HepG2 (cell line): ENCODE measurements at regions not wholly inside any gene's neighbourhood (a gene's known extent, or its start where the extent isn't known, plus 50 kb on each side); places are given as distances from the start of the nearest gene placed in this dataset.

ENCODE experiments used
- ATAC-seq: fragments of 200-7000 bp; cut with Tn5 transposase; 3 replicates; pipeline ENCODE4 v1.9.1; 2020; ENCODE audit warnings: mild to moderate bottlenecking, moderate library complexity
- BruUV-seq: library from RNA; stranded (reverse); fragments of 400-500 nt; replicated peaks from 2 replicates; lab custom pipeline; 2021; lab: Mats Ljungman, UMichigan
- CTCF ChIA-PET: fragments of 300-600 bp; formaldehyde crosslinking; extraction: SDS; loops from one replicate; lab custom pipeline; 2021; ENCODE audit warnings: low total read pairs, inconsistent platforms, low intra/inter-chr PET ratio; lab: Yijun Ruan, JAX
- POLR2A ChIA-PET: fragments of 350-600 bp; sonication (Branson Sonifier 250); formaldehyde crosslinking; loops from one replicate; lab custom pipeline; 2020; ENCODE audit warnings: antibody characterized with exemption, inconsistent platforms; lab: Yijun Ruan, JAX
- DNase-seq: peaks from one replicate; pipeline ENCODE4 v3.0.0-alpha.2; 2015; ENCODE audit warnings: low spot score
- FAIRE-seq: peaks from 3 replicates; lab custom pipeline; 2011; peaks lifted over from hg19 to GRCh38; lab: Jason Lieb, UNC
- H2AFZ ChIP-seq: one replicate; pipeline ENCODE4 v1.6.1; 2011; ENCODE audit warnings: low read length, inconsistent platforms
- H3K27ac ChIP-seq: fragments of 300-600 bp; 3 replicates; pipeline ENCODE4 v1.8.0; 2011; ENCODE audit warnings: mixed run types, mild to moderate bottlenecking, mixed read lengths, low read length, inconsistent platforms; ENCODE audit not compliant: insufficient read depth; ENCODE audit errors: extremely low read length
- H3K27me3 ChIP-seq, 2 experiments: fragments of 200-600 bp in 1 of 2; 2 replicates in 1 of 2; 3 replicates in 1 of 2; pipeline versions ENCODE4 v1.6.0 to v1.8.0; 2011; ENCODE audit warnings: low read length in 2 of 2, mild to moderate bottlenecking in 2 of 2, moderate library complexity in 2 of 2, inconsistent platforms in 1 of 2; ENCODE audit not compliant: insufficient read depth in 2 of 2, control insufficient read depth in 1 of 2
- H3K36me3 ChIP-seq, 2 experiments: fragments of 200-600 bp in 1 of 2; replicated peaks in 1 of 2; 2 replicates in 1 of 2; 3 replicates in 1 of 2; pipeline versions ENCODE4 v1.5.1 to v1.8.0; 2011; ENCODE audit warnings: low read length in 2 of 2, inconsistent platforms in 1 of 2; ENCODE audit not compliant: insufficient read depth in 2 of 2, control insufficient read depth in 1 of 2
- H3K4me1 ChIP-seq: 2 replicates; pipeline ENCODE4 v1.5.1; 2012; ENCODE audit warnings: low read length, inconsistent platforms; ENCODE audit not compliant: insufficient read depth
- H3K4me2 ChIP-seq: 2 replicates; pipeline ENCODE4 v1.6.0; 2011; ENCODE audit warnings: low read depth, low read length, inconsistent platforms
- H3K4me3 ChIP-seq, 3 experiments: fragments of 200-600 bp in 1 of 3; sonication (generic), shearing (Covaris generic) in 1 of 3; replicated peaks in 1 of 3; 2 replicates each; pipeline ENCODE4 v1.5.1; 2011 to 2016; ENCODE audit warnings: low read length in 3 of 3, inconsistent platforms in 2 of 3, low read depth in 2 of 3, mild to moderate bottlenecking in 2 of 3, control low read depth in 1 of 3, mixed read lengths in 1 of 3; ENCODE audit not compliant: insufficient read depth in 1 of 3
- H3K79me2 ChIP-seq: one replicate; pipeline ENCODE4 v1.6.1; 2011; ENCODE audit warnings: low read length, inconsistent platforms; ENCODE audit not compliant: insufficient read depth
- H3K9ac ChIP-seq: 2 replicates; pipeline ENCODE4 v1.6.0; 2011; ENCODE audit warnings: mild to moderate bottlenecking, low read depth, low read length, inconsistent platforms; ENCODE audit not compliant: insufficient read depth
- H3K9me3 ChIP-seq: 2 replicates; pipeline ENCODE4 v1.5.1; 2012; ENCODE audit warnings: mild to moderate bottlenecking, low read length
- H4K20me1 ChIP-seq: 2 replicates; pipeline ENCODE4 v1.6.0; 2011; ENCODE audit warnings: inconsistent platforms, mild to moderate bottlenecking, low read length, moderate library complexity; ENCODE audit not compliant: insufficient read depth
- GTF3A ChIP-seq: sonication (generic); formaldehyde crosslinking; conservative IDR thresholded peaks from 2 replicates; pipeline ENCODE4 v1.4.0; 2020; ENCODE audit warnings: mild to moderate bottlenecking, missing genetic modification reagents
- HOXA3 ChIP-seq: sonication (generic); formaldehyde crosslinking; IDR thresholded peaks from 2 replicates; pipeline ENCODE4 v1.5.0; 2020; ENCODE audit warnings: missing genetic modification reagents
- HOXA7 ChIP-seq: sonication (generic); formaldehyde crosslinking; IDR thresholded peaks from 2 replicates; pipeline ENCODE4 v1.8.1; 2022; ENCODE audit warnings: mild to moderate bottlenecking, missing genetic modification reagents, moderate library complexity
- KDM6A ChIP-seq: IDR thresholded peaks from 2 replicates; pipeline ENCODE4 v1.6.1; 2016; ENCODE audit warnings: low read depth
- KLF12 ChIP-seq: sonication (generic); formaldehyde crosslinking; IDR thresholded peaks from 2 replicates; pipeline ENCODE4 v1.4.0; 2020; ENCODE audit warnings: missing genetic modification reagents, borderline replicate concordance
- PLRG1 ChIP-seq: fragments of 450-650 bp; conservative IDR thresholded peaks from 2 replicates; pipeline ENCODE4 v1.6.1; 2016
- THYN1 ChIP-seq: sonication (generic); formaldehyde crosslinking; IDR thresholded peaks from 2 replicates; pipeline ENCODE4 v1.8.1; 2023; ENCODE audit warnings: low read depth, mild to moderate bottlenecking, moderate library complexity, missing genetic modification reagents, borderline replicate concordance
- TOE1 ChIP-seq: sonication (generic); formaldehyde crosslinking; IDR thresholded peaks from 2 replicates; pipeline ENCODE4 v1.4.0; 2020; ENCODE audit warnings: mild to moderate bottlenecking, missing genetic modification reagents
- ZFX ChIP-seq: sonication (generic); formaldehyde crosslinking; IDR thresholded peaks from 2 replicates; pipeline ENCODE4 v1.4.0; 2020; ENCODE audit warnings: mild to moderate bottlenecking, low read depth, missing genetic modification reagents, moderate library complexity
- ZNF282 ChIP-seq: fragments of 450-650 bp; IDR thresholded peaks from 2 replicates; pipeline ENCODE4 v1.6.1; 2018; ENCODE audit not compliant: partially characterized antibody
- ZNF451 ChIP-seq: sonication (generic); formaldehyde crosslinking; IDR thresholded peaks from 2 replicates; pipeline ENCODE4 v1.5.0; 2020; ENCODE audit warnings: mild to moderate bottlenecking, missing genetic modification reagents
- ZNF615 ChIP-seq: sonication (generic); formaldehyde crosslinking; IDR thresholded peaks from 2 replicates; pipeline ENCODE4 v1.5.0; 2020; ENCODE audit warnings: mild to moderate bottlenecking, missing genetic modification reagents, borderline replicate concordance
- ZNF7 ChIP-seq: IDR thresholded peaks from 2 replicates; pipeline ENCODE4 v1.6.1; 2016; ENCODE audit warnings: missing biosample characterization, missing genetic modification reagents
- WGBS: methylation state at CpG from one replicate; pipeline ENCODE4 v1.1.6; 2017; ENCODE audit warnings: low lambda C conversion rate; 5-methylcytosine and 5-hydroxymethylcytosine counted together
- in situ Hi-C: cut with HindIII; loops from 2 replicates; pipeline ENCODE4 v1.10.0; 2017; ENCODE audit warnings: low pct_unique_long_range_greater_than_20kb; ENCODE audit not compliant: extremely low pct_ligation_motif_present
- intact Hi-C: fragments of 100-400 bp; cut with micrococcal nuclease; formaldehyde crosslinking; loops from one replicate; pipeline ENCODE4 v1.10.0; 2022; ENCODE audit not compliant: unreplicated experiment
- TF ChIP-seq, protein P1 (sequence below): IDR thresholded peaks from 2 replicates; pipeline ENCODE4 v1.6.1; 2018; ENCODE audit warnings: missing genetic modification reagents
- TF ChIP-seq, protein P2 (sequence below): sonication (generic); formaldehyde crosslinking; IDR thresholded peaks from 2 replicates; pipeline ENCODE4 v1.5.0; 2020; ENCODE audit warnings: mild to moderate bottlenecking, missing genetic modification reagents
- TF ChIP-seq, protein P3 (sequence below): sonication (generic); formaldehyde crosslinking; IDR thresholded peaks from 2 replicates; pipeline ENCODE4 v1.8.1; 2023; ENCODE audit warnings: mild to moderate bottlenecking, missing genetic modification reagents

DNA sequence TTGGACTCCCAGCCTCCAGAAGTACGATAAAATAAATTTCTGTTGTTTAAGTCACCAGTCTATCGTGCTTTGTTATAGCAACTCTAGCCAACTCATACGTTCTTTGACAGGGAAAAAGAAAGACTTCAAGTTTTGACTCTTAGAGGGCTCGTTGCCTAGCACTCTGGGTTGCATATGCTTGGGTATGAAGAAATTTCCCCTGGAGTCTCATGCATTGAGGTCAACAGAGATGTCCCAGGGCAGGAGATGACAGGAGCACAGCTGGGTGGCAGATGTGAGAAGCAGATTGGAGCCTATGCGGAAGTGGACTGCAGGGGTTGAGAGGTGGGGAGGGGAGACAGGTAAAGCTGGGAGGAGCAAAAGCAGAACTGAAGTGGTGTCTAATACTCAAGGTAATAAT, 63.3 kb upstream of the JAZF1 start:
- H2AFZ ChIP-seq = no peak overlapping the region
- no peaks in the 10 kb centered on the region for H3K27me3 ChIP-seq
- no peak overlapping the region for H3K9ac ChIP-seq
- no TSS peak for BruUV-seq
- no peaks in the 10 kb centered on the region for H3K36me3 ChIP-seq
- no peak overlapping the region for H3K27ac ChIP-seq
- DNase-seq (no peak), FAIRE-seq (no peak), ATAC-seq (no peak)
- intact Hi-C loops (no loop called here), in situ Hi-C loops (no loop called here)
- H3K4me2 ChIP-seq = no peak overlapping the region
- TF ChIP-seq TOE1 (CRISPR knock-in tag) (no peak), KLF12 (CRISPR knock-in tag) (no peak), HOXA3 (CRISPR knock-in tag) (no peak)
- TF ChIP-seq, protein P1, sequence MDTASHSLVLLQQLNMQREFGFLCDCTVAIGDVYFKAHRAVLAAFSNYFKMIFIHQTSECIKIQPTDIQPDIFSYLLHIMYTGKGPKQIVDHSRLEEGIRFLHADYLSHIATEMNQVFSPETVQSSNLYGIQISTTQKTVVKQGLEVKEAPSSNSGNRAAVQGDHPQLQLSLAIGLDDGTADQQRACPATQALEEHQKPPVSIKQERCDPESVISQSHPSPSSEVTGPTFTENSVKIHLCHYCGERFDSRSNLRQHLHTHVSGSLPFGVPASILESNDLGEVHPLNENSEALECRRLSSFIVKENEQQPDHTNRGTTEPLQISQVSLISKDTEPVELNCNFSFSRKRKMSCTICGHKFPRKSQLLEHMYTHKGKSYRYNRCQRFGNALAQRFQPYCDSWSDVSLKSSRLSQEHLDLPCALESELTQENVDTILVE (CRISPR knock-in tag) = no peak
- no peak overlapping the region for H3K4me3 ChIP-seq
- no peaks in the 10 kb centered on the region for H3K4me1 ChIP-seq
- 17% methylated on average over 5 of the region's 5 CpGs for WGBS
- H3K79me2 ChIP-seq = no peaks in the 10 kb centered on the region
- H3K9me3 ChIP-seq = no peaks in the 10 kb centered on the region
- no peaks in the 10 kb centered on the region; the same call in 1 of the 2 replicates for H4K20me1 ChIP-seq
- CTCF ChIA-PET = no interaction called here
- POLR2A ChIA-PET = no interaction called here

DNA sequence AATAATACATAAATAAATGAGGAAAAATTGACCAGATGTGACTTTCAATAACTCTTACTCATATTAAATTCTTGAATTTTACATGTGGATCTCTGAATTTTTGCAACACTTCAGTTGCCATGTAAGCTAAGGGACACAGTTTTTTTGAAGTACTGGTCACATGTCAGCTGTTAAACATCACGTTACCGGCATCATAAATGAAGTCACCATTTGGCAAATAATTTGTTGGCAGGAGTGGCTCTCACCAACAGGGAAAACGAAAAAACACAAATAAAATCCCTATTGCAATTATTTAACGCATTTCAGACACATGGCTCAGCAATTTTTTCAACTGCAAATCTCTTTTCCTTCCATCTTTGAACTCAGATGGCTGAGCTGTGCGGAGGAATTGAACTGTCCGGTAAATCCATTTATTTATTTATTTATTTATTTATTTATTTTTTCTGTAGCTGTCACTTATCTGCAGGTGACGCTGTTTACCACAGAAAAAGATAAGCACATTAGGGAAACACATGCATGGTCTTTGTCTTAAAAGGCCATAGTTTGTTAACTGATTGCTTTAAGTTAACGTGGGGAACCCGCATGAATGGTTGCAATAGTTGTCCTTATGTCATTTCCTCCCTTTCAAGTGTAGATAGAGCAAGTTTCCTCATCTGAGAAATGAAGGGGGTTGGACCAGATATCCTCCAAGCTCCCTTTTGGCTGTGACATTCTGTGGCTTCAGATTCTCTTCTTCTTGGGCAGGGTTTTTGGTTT, 64.7 kb upstream of the JAZF1 start:
- Histone ChIP-seq H3K9ac (no peak overlapping the region), H4K20me1 (no peaks in the 10 kb centered on the region; the same call in 1 of the 2 replicates), H3K4me2 (no peak overlapping the region), H3K4me3 (no peak overlapping the region), H2AFZ (no peak overlapping the region), H3K4me1 (no peaks in the 10 kb centered on the region), H3K27me3 (no peaks in the 10 kb centered on the region), H3K9me3 (no peaks in the 10 kb centered on the region), H3K36me3 (no peaks in the 10 kb centered on the region), H3K27ac (no peak overlapping the region), H3K79me2 (no peaks in the 10 kb centered on the region)
- ChIA-PET POLR2A (no interaction called here), CTCF (no interaction called here)
- in situ Hi-C loops = no loop called here
- intact Hi-C loops = no loop called here
- WGBS = 43% methylated on average over 9 of the region's 9 CpGs
- DNase-seq (no peak), FAIRE-seq (no peak), ATAC-seq (no peak)
- no TSS peak for BruUV-seq
- TF ChIP-seq, protein P2, sequence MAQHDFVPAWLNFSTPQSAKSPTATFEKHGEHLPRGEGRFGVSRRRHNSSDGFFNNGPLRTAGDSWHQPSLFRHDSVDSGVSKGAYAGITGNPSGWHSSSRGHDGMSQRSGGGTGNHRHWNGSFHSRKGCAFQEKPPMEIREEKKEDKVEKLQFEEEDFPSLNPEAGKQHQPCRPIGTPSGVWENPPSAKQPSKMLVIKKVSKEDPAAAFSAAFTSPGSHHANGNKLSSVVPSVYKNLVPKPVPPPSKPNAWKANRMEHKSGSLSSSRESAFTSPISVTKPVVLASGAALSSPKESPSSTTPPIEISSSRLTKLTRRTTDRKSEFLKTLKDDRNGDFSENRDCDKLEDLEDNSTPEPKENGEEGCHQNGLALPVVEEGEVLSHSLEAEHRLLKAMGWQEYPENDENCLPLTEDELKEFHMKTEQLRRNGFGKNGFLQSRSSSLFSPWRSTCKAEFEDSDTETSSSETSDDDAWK (CRISPR knock-in tag) = no peak
- TF ChIP-seq ZNF451 (CRISPR knock-in tag) (no peak), PLRG1 (no peak), HOXA7 (CRISPR knock-in tag) (no peak), GTF3A (CRISPR knock-in tag) (no peak), ZNF7 (CRISPR knock-in tag) (no peak), KDM6A (no peak), ZNF615 (CRISPR knock-in tag) (no peak), THYN1 (CRISPR knock-in tag) (no peak), ZFX (CRISPR knock-in tag) (no peak), ZNF282 (no peak)
- TF ChIP-seq, protein P3, sequence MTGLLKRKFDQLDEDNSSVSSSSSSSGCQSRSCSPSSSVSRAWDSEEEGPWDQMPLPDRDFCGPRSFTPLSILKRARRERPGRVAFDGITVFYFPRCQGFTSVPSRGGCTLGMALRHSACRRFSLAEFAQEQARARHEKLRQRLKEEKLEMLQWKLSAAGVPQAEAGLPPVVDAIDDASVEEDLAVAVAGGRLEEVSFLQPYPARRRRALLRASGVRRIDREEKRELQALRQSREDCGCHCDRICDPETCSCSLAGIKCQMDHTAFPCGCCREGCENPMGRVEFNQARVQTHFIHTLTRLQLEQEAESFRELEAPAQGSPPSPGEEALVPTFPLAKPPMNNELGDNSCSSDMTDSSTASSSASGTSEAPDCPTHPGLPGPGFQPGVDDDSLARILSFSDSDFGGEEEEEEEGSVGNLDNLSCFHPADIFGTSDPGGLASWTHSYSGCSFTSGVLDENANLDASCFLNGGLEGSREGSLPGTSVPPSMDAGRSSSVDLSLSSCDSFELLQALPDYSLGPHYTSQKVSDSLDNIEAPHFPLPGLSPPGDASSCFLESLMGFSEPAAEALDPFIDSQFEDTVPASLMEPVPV (CRISPR knock-in tag) = no peak
